Uterus (tissue), 3 donors: ENCODE measurements at regions not wholly inside any gene's neighbourhood (a gene's known extent, or its start where the extent isn't known, plus 50 kb on each side); places are given as distances from the start of the nearest gene placed in this dataset.

ENCODE experiments used
- DNase-seq, 2 donors: peaks; one replicate each; pipeline ENCODE4 v3.0.0-alpha.2; 2019 to 2020
- H3K27ac ChIP-seq, 2 donors: fragments of 200-600 bp; sonication (generic); 1 replicate in 1 of 2; 2 replicates in 1 of 2; pipeline ENCODE4 v1.5.1; 2016 to 2018
- H3K27me3 ChIP-seq, 2 donors: fragments of 200-600 bp; sonication (generic); one replicate each; pipeline ENCODE4 v1.5.1; 2018 to 2019; ENCODE audit warnings: control low read depth in 1 of 2
- H3K36me3 ChIP-seq, 2 donors: fragments of 200-600 bp; sonication (generic); one replicate each; pipeline ENCODE4 v1.5.1; 2019; ENCODE audit warnings: control low read depth in 1 of 2
- H3K4me1 ChIP-seq, 2 donors: fragments of 200-600 bp; sonication (generic); one replicate each; pipeline ENCODE4 v1.5.1; 2018 to 2019; ENCODE audit warnings: control low read depth in 1 of 2
- H3K4me3 ChIP-seq, 2 donors: fragments of 200-600 bp; sonication (generic); 1 replicate in 1 of 2; 2 replicates in 1 of 2; pipeline ENCODE4 v1.5.1; 2018 to 2019; ENCODE audit warnings: mild to moderate bottlenecking in 1 of 2
- H3K9me3 ChIP-seq, 2 donors: fragments of 200-600 bp; sonication (generic); one replicate each; pipeline ENCODE4 v1.5.1; 2019; ENCODE audit warnings: control low read depth in 1 of 2
- CTCF ChIP-seq, 4 experiments: fragments of 200-600 bp in 2 of 4; fragments of 450-650 bp in 2 of 4; sonication (generic) in 2 of 4; IDR thresholded peaks; one replicate each; pipeline ENCODE4 v1.5.1; 2016 to 2019; ENCODE audit warnings: antibody characterized with exemption in 4 of 4, mild to moderate bottlenecking in 2 of 4, moderate library complexity in 1 of 4
- POLR2A ChIP-seq, 2 donors: fragments of 450-650 bp; IDR thresholded peaks; one replicate each; pipeline ENCODE4 v1.6.1; 2016; ENCODE audit warnings: antibody characterized with exemption in 2 of 2, mild to moderate bottlenecking in 1 of 2, moderate library complexity in 1 of 2
- intact Hi-C: fragments of 100-400 bp; cut with DNase I; formaldehyde crosslinking; loops from one replicate; pipeline ENCODE4 v1.15.1; 2023; ENCODE audit warnings: low total_unique reads
- donor health status: DM: yes; HTN: yes; CAD: no.

- intact Hi-C loops = loop anchor here (10.0 kb wide), 1 partner anchor 1769 kb away; no protein-coding TSS in a partner anchor
Measured at GRCh38 chr4:173913496-173913895, 370.0 kb downstream of the FBXO8 start.

GRCh38 chr4:173912384-173912783, 371.1 kb downstream of the FBXO8 start:
- DNase-seq = no peak

More at GRCh38 chr4:173913496-173913895, 370.0 kb downstream of the FBXO8 start:
- Histone ChIP-seq H3K27me3 (no peaks in the 10 kb centered on the region), H3K27ac (no peak overlapping the region), H3K36me3 (no peaks in the 10 kb centered on the region), H3K9me3 (no peaks in the 10 kb centered on the region), H3K4me1 (no peaks in the 10 kb centered on the region), H3K4me3 (no peak overlapping the region)
- no peak for DNase-seq
- TF ChIP-seq CTCF (IDR thresholded peaks at IDR 0.05) (no peak), POLR2A (IDR thresholded peaks at IDR 0.05) (no peak)

GRCh38 chr4:173910891-173911290, 372.6 kb downstream of the FBXO8 start:
- Histone ChIP-seq H3K27ac (no peak overlapping the region), H3K4me1 (no peaks in the 10 kb centered on the region), H3K27me3 (no peaks in the 10 kb centered on the region), H3K9me3 (no peaks in the 10 kb centered on the region), H3K4me3 (no peak overlapping the region), H3K36me3 (no peaks in the 10 kb centered on the region)
- intact Hi-C loops = loop anchor here (10.0 kb wide), 1 partner anchor 1766 kb away; no protein-coding TSS in a partner anchor
- no peak for DNase-seq
- TF ChIP-seq CTCF (IDR thresholded peaks at IDR 0.05) (no peak), POLR2A (IDR thresholded peaks at IDR 0.05) (no peak)

More at GRCh38 chr4:173912384-173912783, 371.1 kb downstream of the FBXO8 start:
- no peaks in the 10 kb centered on the region for H3K4me1 ChIP-seq
- H3K4me3 ChIP-seq = no peak overlapping the region
- no peak overlapping the region for H3K27ac ChIP-seq
- no peaks in the 10 kb centered on the region for H3K27me3 ChIP-seq
- intact Hi-C loops = loop anchor here (10.0 kb wide), 1 partner anchor 1768 kb away; no protein-coding TSS in a partner anchor
- no peaks in the 10 kb centered on the region for H3K9me3 ChIP-seq
- TF ChIP-seq CTCF (IDR thresholded peaks at IDR 0.05) = no peak
- no peak for TF ChIP-seq POLR2A (IDR thresholded peaks at IDR 0.05)
- no peaks in the 10 kb centered on the region for H3K36me3 ChIP-seq

GRCh38 chr4:173909294-173909693, 374.2 kb downstream of the FBXO8 start:
- Histone ChIP-seq H3K27ac (no peak overlapping the region), H3K27me3 (no peaks in the 10 kb centered on the region), H3K4me3 (no peak overlapping the region), H3K4me1 (no peaks in the 10 kb centered on the region), H3K36me3 (no peaks in the 10 kb centered on the region), H3K9me3 (no peaks in the 10 kb centered on the region)
- DNase-seq = no peak
- intact Hi-C loops = no loop called here
- TF ChIP-seq POLR2A (IDR thresholded peaks at IDR 0.05) = no peak
- no peak for TF ChIP-seq CTCF (IDR thresholded peaks at IDR 0.05)

GRCh38 chr4:173899813-173900212, 369.8 kb upstream of the HAND2 start:
- intact Hi-C loops = no loop called here
- Histone ChIP-seq H3K9me3 (no peaks in the 10 kb centered on the region), H3K27ac (peak overlapping the region in 1 of 2 donors; percentile 53), H3K27me3 (no peaks in the 10 kb centered on the region), H3K4me3 (no peak overlapping the region), H3K36me3 (no peaks in the 10 kb centered on the region), H3K4me1 (no peaks in the 10 kb centered on the region)
- no peak for DNase-seq
- TF ChIP-seq CTCF (IDR thresholded peaks at IDR 0.05) (no peak), POLR2A (IDR thresholded peaks at IDR 0.05) (no peak)
